ENCODE measurements at regions not wholly inside any gene's neighbourhood (a gene's known extent, or its start where the extent isn't known, plus 50 kb on each side); places are given as distances from the start of the nearest gene placed in this dataset.

GRCh38 chr2:21627938-21628337, 504.2 kb downstream of the TDRD15 start:
- no peaks in the 10 kb centered on the region for H3K27me3 ChIP-seq (ENCODE audit: insufficient read depth, insufficient read length)
- no peak overlapping the region for H3K9ac ChIP-seq (ENCODE audit: insufficient read length, low read depth)
- DNase-seq (ENCODE audit: low read depth, low spot score): no peak
- H3K9me3 ChIP-seq (ENCODE audit: insufficient read depth, low read length): no peaks in the 10 kb centered on the region
- H3K4me3 ChIP-seq (ENCODE audit: insufficient read length, low read depth): no peak overlapping the region
- no peaks in the 10 kb centered on the region for H3K36me3 ChIP-seq (ENCODE audit: insufficient read depth, insufficient read length, low read length)
- H3K4me1 ChIP-seq (ENCODE audit: insufficient read depth, insufficient read length): no peaks in the 10 kb centered on the region
- TF ChIP-seq ZNF274 (IDR thresholded peaks at IDR 0.05; ENCODE audit: low read depth, low read length) (no peak), YY1 (IDR thresholded peaks at IDR 0.05; ENCODE audit: insufficient read depth, insufficient read length) (no peak), SUZ12 (IDR thresholded peaks at IDR 0.05; ENCODE audit: extremely low read depth, insufficient read depth, insufficient read length) (no peak)

- Histone ChIP-seq H3K9me3 (ENCODE audit: insufficient read depth, low read length) (no peaks in the 10 kb centered on the region), H3K9ac (ENCODE audit: insufficient read length, low read depth) (no peak overlapping the region), H3K4me1 (ENCODE audit: insufficient read depth, insufficient read length) (no peaks in the 10 kb centered on the region), H3K4me3 (ENCODE audit: insufficient read length, low read depth) (no peak overlapping the region), H3K36me3 (ENCODE audit: insufficient read depth, insufficient read length, low read length) (no peaks in the 10 kb centered on the region), H3K27me3 (ENCODE audit: insufficient read depth, insufficient read length) (no peaks in the 10 kb centered on the region)
- TF ChIP-seq YY1 (IDR thresholded peaks at IDR 0.05; ENCODE audit: insufficient read depth, insufficient read length) (no peak), ZNF274 (IDR thresholded peaks at IDR 0.05; ENCODE audit: low read depth, low read length) (no peak), SUZ12 (IDR thresholded peaks at IDR 0.05; ENCODE audit: extremely low read depth, insufficient read depth, insufficient read length) (no peak)
- DNase-seq (ENCODE audit: low read depth, low spot score): no peak
Measured at GRCh38 chr2:21633015-21633414, 509.2 kb downstream of the TDRD15 start.

GRCh38 chr2:21633466-21633865, 509.7 kb downstream of the TDRD15 start:
- Histone ChIP-seq H3K9me3 (ENCODE audit: insufficient read depth, low read length) (no peaks in the 10 kb centered on the region), H3K4me3 (ENCODE audit: insufficient read length, low read depth) (no peak overlapping the region), H3K27me3 (ENCODE audit: insufficient read depth, insufficient read length) (no peaks in the 10 kb centered on the region), H3K36me3 (ENCODE audit: insufficient read depth, insufficient read length, low read length) (no peaks in the 10 kb centered on the region), H3K4me1 (ENCODE audit: insufficient read depth, insufficient read length) (no peaks in the 10 kb centered on the region), H3K9ac (ENCODE audit: insufficient read length, low read depth) (no peak overlapping the region)
- TF ChIP-seq ZNF274 (IDR thresholded peaks at IDR 0.05; ENCODE audit: low read depth, low read length) (no peak), YY1 (IDR thresholded peaks at IDR 0.05; ENCODE audit: insufficient read depth, insufficient read length) (no peak), SUZ12 (IDR thresholded peaks at IDR 0.05; ENCODE audit: extremely low read depth, insufficient read depth, insufficient read length) (no peak)
- DNase-seq (ENCODE audit: low read depth, low spot score): no peak

- H3K36me3 ChIP-seq (ENCODE audit: insufficient read depth, insufficient read length, low read length): no peaks in the 10 kb centered on the region
- no peak for TF ChIP-seq SUZ12 (IDR thresholded peaks at IDR 0.05; ENCODE audit: extremely low read depth, insufficient read depth, insufficient read length)
- TF ChIP-seq ZNF274 (IDR thresholded peaks at IDR 0.05; ENCODE audit: low read depth, low read length): no peak
- no peak for TF ChIP-seq YY1 (IDR thresholded peaks at IDR 0.05; ENCODE audit: insufficient read depth, insufficient read length)
- no peaks in the 10 kb centered on the region for H3K9me3 ChIP-seq (ENCODE audit: insufficient read depth, low read length)
- no peak overlapping the region for H3K9ac ChIP-seq (ENCODE audit: insufficient read length, low read depth)
- no peaks in the 10 kb centered on the region for H3K4me1 ChIP-seq (ENCODE audit: insufficient read depth, insufficient read length)
- no peak overlapping the region for H3K4me3 ChIP-seq (ENCODE audit: insufficient read length, low read depth)
- no peaks in the 10 kb centered on the region for H3K27me3 ChIP-seq (ENCODE audit: insufficient read depth, insufficient read length)
- DNase-seq (ENCODE audit: low read depth, low spot score): no peak
Measured at GRCh38 chr2:21633911-21634310, 510.1 kb downstream of the TDRD15 start.

DNA sequence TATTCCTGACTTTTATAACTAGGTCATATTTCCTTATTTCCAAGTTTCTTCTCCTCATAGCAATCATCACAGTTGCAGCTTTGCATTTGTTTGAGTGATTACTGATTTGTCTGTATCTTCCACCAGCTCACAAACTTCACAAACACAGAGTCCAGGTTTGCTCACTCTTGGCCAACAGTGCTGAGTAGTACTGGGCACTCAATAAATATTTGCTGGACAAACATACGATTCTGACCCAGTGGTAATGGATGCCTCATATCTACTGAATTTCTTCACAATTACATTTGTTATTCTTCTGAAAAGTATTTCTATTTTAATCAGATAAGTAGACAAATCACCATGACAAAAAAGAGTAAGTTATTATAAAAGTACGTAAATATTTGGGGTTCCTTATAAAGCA, 516.3 kb downstream of the TDRD15 start:
- Histone ChIP-seq H3K4me3 (ENCODE audit: insufficient read length, low read depth) (no peak overlapping the region), H3K4me1 (ENCODE audit: insufficient read depth, insufficient read length) (no peaks in the 10 kb centered on the region), H3K9ac (ENCODE audit: insufficient read length, low read depth) (no peak overlapping the region), H3K27me3 (ENCODE audit: insufficient read depth, insufficient read length) (no peaks in the 10 kb centered on the region), H3K9me3 (ENCODE audit: insufficient read depth, low read length) (no peaks in the 10 kb centered on the region), H3K36me3 (ENCODE audit: insufficient read depth, insufficient read length, low read length) (no peaks in the 10 kb centered on the region)
- no peak for DNase-seq (ENCODE audit: low read depth, low spot score)
- TF ChIP-seq ZNF274 (IDR thresholded peaks at IDR 0.05; ENCODE audit: low read depth, low read length) (no peak), YY1 (IDR thresholded peaks at IDR 0.05; ENCODE audit: insufficient read depth, insufficient read length) (no peak), SUZ12 (IDR thresholded peaks at IDR 0.05; ENCODE audit: extremely low read depth, insufficient read depth, insufficient read length) (no peak)

- no peaks in the 10 kb centered on the region for H3K36me3 ChIP-seq (ENCODE audit: insufficient read depth, insufficient read length, low read length)
- H3K4me3 ChIP-seq (ENCODE audit: insufficient read length, low read depth): no peak overlapping the region
- H3K27me3 ChIP-seq (ENCODE audit: insufficient read depth, insufficient read length): no peaks in the 10 kb centered on the region
- no peak for DNase-seq (ENCODE audit: low read depth, low spot score)
- H3K4me1 ChIP-seq (ENCODE audit: insufficient read depth, insufficient read length): no peaks in the 10 kb centered on the region
- no peaks in the 10 kb centered on the region for H3K9me3 ChIP-seq (ENCODE audit: insufficient read depth, low read length)
- TF ChIP-seq YY1 (IDR thresholded peaks at IDR 0.05; ENCODE audit: insufficient read depth, insufficient read length): no peak
- TF ChIP-seq ZNF274 (IDR thresholded peaks at IDR 0.05; ENCODE audit: low read depth, low read length): no peak
- TF ChIP-seq SUZ12 (IDR thresholded peaks at IDR 0.05; ENCODE audit: extremely low read depth, insufficient read depth, insufficient read length): no peak
- no peak overlapping the region for H3K9ac ChIP-seq (ENCODE audit: insufficient read length, low read depth)
Measured at GRCh38 chr2:21642647-21643046, 518.9 kb downstream of the TDRD15 start.

DNA sequence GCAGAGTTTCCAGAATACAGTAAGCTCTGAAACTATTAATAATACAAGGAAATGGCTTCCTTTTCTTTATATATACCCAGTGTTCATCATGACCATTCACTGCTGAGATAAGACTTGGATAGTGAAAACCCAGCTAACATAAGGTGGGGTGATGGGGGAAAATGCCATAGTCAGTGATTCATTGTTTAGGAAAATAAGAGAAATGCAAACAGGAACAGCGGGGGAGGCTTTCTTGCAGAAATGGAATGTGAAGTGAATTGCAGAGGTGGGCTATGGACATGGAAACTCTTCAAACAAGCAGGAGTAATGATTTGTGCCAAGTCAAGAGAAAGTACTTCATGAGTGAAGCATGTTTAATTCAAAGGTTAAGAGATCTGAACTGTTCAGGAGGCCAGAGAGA, 519.4 kb downstream of the TDRD15 start:
- no peak overlapping the region for H3K4me3 ChIP-seq (ENCODE audit: insufficient read length, low read depth)
- TF ChIP-seq YY1 (IDR thresholded peaks at IDR 0.05; ENCODE audit: insufficient read depth, insufficient read length): no peak
- no peak for TF ChIP-seq SUZ12 (IDR thresholded peaks at IDR 0.05; ENCODE audit: extremely low read depth, insufficient read depth, insufficient read length)
- TF ChIP-seq ZNF274 (IDR thresholded peaks at IDR 0.05; ENCODE audit: low read depth, low read length): no peak
- DNase-seq (ENCODE audit: low read depth, low spot score): peak; percentile 48
- H3K27me3 ChIP-seq (ENCODE audit: insufficient read depth, insufficient read length): no peaks in the 10 kb centered on the region
- H3K9me3 ChIP-seq (ENCODE audit: insufficient read depth, low read length): no peaks in the 10 kb centered on the region
- H3K9ac ChIP-seq (ENCODE audit: insufficient read length, low read depth): no peak overlapping the region
- H3K36me3 ChIP-seq (ENCODE audit: insufficient read depth, insufficient read length, low read length): no peaks in the 10 kb centered on the region
- no peaks in the 10 kb centered on the region for H3K4me1 ChIP-seq (ENCODE audit: insufficient read depth, insufficient read length)

GRCh38 chr2:21644266-21644665, 520.5 kb downstream of the TDRD15 start:
- no peak overlapping the region for H3K4me3 ChIP-seq (ENCODE audit: insufficient read length, low read depth)
- no peak for DNase-seq (ENCODE audit: low read depth, low spot score)
- H3K9ac ChIP-seq (ENCODE audit: insufficient read length, low read depth): no peak overlapping the region
- no peaks in the 10 kb centered on the region for H3K36me3 ChIP-seq (ENCODE audit: insufficient read depth, insufficient read length, low read length)
- no peaks in the 10 kb centered on the region for H3K4me1 ChIP-seq (ENCODE audit: insufficient read depth, insufficient read length)
- TF ChIP-seq YY1 (IDR thresholded peaks at IDR 0.05; ENCODE audit: insufficient read depth, insufficient read length) (no peak), SUZ12 (IDR thresholded peaks at IDR 0.05; ENCODE audit: extremely low read depth, insufficient read depth, insufficient read length) (no peak), ZNF274 (IDR thresholded peaks at IDR 0.05; ENCODE audit: low read depth, low read length) (no peak)
- H3K9me3 ChIP-seq (ENCODE audit: insufficient read depth, low read length): no peaks in the 10 kb centered on the region
- H3K27me3 ChIP-seq (ENCODE audit: insufficient read depth, insufficient read length): no peaks in the 10 kb centered on the region
